H1 (cell line): ENCODE measurements at regions not wholly inside any gene's neighbourhood (a gene's known extent, or its start where the extent isn't known, plus 50 kb on each side); places are given as distances from the start of the nearest gene placed in this dataset.

ENCODE experiments used
- HDAC2 ChIP-seq, 2 experiments: fragments of 300-600 bp in 1 of 2; sonication (generic) in 1 of 2; IDR thresholded peaks; 2 replicates each; pipeline ENCODE4 v1.6.1; 2011 to 2012; ENCODE audit warnings: low read depth in 2 of 2, low read length in 2 of 2, mild to moderate bottlenecking in 2 of 2, moderate library complexity in 2 of 2, borderline replicate concordance in 1 of 2, inconsistent platforms in 1 of 2
- PHF8 ChIP-seq: fragments of 200-600 bp; sonication (generic); conservative IDR thresholded peaks from 2 replicates; pipeline ENCODE4 v1.7.1; 2012; ENCODE audit warnings: low read depth, mild to moderate bottlenecking, inconsistent platforms, low read length, moderate library complexity
- RFX5 ChIP-seq: IDR thresholded peaks from 2 replicates; pipeline ENCODE4 v1.6.1; 2011; ENCODE audit warnings: low read depth, low read length, improper control_type of control experiment, borderline replicate concordance

GRCh38 chr3:34357461-34357860 lies 559.0 kb downstream of the PDCD6IP start (continued):
- TF ChIP-seq PHF8, result no peak
- no peak for TF ChIP-seq HDAC2 (IDR thresholded peaks at IDR 0.05; ENCODE audit: borderline replicate concordance in 1 of 2, low read depth in 2 of 2, low read length in 2 of 2)
- TF ChIP-seq RFX5, result no peak
- TF ChIP-seq, all 59 proteins: peak for 0
